Upper lobe of left lung (tissue), 4 donors: ENCODE measurements at regions not wholly inside any gene's neighbourhood (a gene's known extent, or its start where the extent isn't known, plus 50 kb on each side); places are given as distances from the start of the nearest gene placed in this dataset.

Experiments
- CTCF ChIP-seq, 6 experiments: fragments of 450-650 bp in 4 of 6; fragments of 200-600 bp in 2 of 6; sonication (generic) in 2 of 6; IDR thresholded peaks; one replicate each; pipeline ENCODE4 v1.5.1; 2016 to 2019; ENCODE audit warnings: antibody characterized with exemption in 6 of 6
- EP300 ChIP-seq, 4 donors: sonication (generic); formaldehyde crosslinking; IDR thresholded peaks; one replicate each; pipeline ENCODE4 v1.5.1; 2017; ENCODE audit warnings: antibody characterized with exemption in 4 of 4, control low read depth in 2 of 4
- POLR2AphosphoS5 ChIP-seq, 2 donors: sonication (generic); formaldehyde crosslinking; IDR thresholded peaks; one replicate each; pipeline ENCODE4 v1.5.1; 2017; ENCODE audit warnings: antibody characterized with exemption in 2 of 2

GRCh38 chr4:66178906-66179305 lies 508.6 kb upstream of the EPHA5 start:
- TF ChIP-seq POLR2AphosphoS5 (IDR thresholded peaks at IDR 0.05) (no peak), CTCF (IDR thresholded peaks at IDR 0.05) (no peak), EP300 (IDR thresholded peaks at IDR 0.05) (no peak)
